Stimulated activated CD8-positive, alpha-beta memory T cell treated with anti-CD3 and anti-CD28 coated beads, Interleukin-12 subunit alpha, Interleukin-12 subunit beta, amount 100 ng/mL, for 24 hours (primary cell): ENCODE measurements at regions not wholly inside any gene's neighbourhood (a gene's known extent, or its start where the extent isn't known, plus 50 kb on each side); places are given as distances from the start of the nearest gene placed in this dataset.
A peak's percentile ranks its signal among the peaks of the same experiment; 100 is the strongest.

Experiments
- DNase-seq: peaks from one replicate; pipeline ENCODE4 v3.0.0-alpha.2; 2020; ENCODE audit errors: extremely low read depth

DNA sequence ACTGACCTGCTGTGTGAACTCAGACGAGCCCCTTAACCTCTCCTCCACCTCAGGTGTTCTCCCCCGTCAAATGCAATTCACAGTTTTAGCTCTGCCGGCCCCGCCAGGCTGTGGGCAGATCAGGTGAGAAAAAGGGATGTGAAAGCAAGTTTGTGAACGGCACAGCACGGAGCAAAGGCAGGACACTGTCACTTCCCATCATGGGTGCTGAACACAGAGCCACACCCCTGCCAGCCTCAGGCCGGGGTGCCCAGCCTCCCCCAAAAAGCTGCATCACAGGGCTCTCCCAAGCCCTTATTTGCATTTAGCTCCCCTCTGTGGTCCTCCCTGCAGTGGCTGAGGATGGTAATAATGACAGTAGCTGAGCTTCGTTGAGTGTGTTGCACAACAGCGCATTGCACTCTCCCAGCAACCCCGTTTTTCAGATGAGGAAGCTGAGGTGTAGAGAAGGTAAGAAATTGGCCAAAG lies 88.8 kb upstream of the TNRC6C start:
- DNase-seq = no peak

DNA sequence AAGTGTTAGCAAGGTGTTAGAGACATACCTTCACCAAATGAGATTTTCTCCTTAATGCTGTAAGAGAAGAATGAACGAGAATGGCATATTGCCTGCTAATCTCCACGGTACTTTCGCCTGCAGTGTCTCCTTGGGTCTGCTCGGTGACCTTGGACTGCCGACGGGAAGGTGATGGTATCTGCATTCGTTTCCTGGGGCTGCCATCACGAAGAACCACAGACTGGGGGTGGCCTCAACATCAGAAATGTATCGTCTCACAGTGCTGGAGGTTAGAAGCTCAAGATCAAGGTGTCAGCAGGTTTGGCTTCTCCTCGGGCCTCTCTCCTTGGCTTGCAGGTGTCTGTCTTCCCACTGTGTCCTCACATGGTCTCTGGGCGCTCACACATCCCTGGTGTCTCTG lies 86.3 kb upstream of the TNRC6C start:
- no peak for DNase-seq

DNA sequence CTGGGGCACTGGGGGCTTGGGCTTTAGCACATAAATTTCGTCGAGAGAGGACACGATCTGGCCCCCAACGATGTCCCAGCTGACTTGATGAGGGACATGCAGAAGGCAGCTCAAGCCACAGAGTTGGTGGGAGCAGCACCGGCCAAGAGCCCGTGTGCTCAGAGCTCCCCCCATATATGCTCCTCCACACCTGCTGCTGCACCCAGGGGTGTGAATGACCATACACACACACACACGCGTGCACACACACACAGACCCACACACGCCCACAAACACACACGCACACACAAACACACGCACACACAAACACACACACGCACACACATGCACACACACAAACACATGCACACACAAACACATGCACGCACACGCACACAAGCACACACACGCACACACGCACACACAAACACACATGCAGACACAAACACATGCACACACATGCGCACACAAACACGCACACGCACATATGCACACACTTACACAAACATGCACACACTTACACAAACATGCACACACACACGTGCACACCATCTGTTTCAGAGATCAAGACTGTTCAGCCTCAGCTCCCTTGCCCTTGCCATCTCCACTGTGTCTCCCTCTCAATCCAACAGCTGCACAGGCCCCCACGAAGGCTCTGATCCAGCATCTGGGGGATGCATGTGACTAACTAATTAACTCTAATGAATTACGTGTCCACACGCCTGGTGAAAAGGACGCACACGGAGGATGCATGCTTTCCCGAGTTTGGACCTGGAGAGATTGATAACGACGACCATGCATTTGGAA lies 85.6 kb upstream of the TNRC6C start:
- no peak for DNase-seq

DNA sequence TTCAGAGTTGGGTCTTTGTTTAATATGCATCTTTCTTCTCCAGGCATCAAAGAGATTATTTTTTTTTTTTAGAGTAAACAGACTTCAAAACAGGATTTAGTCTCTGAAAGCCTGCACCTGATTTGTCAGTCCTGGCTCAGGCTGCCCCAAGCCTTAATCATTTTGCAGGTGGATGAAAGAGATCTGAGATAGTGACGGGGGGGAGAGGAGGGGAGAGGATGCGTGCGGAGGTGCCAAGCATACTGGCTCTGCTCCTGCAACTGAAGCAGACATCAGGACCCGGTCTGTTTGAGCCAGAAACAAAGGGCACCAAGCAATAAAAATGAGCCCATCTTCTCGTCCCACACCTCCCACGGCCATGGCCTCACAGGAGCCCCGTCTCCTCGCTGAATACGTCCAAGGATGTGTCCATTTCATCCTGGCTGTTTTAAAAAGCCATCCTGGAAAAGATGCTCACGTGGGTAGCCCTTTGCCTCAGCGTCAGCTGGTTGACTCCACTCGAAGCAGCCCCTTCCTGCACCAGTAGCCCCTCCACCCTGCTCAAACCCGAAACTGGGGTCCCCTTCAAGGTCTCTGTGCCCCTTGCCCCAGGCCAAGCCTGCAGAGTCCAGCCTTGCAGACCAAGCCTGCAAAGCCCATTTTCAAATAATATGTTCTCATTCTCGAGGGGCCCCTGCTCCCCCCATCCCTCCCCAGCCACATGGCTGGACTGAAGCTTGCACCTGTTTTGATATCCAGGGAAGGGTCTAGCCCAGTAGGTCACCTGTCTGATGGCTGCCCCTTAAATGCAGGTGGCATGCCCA lies 84.8 kb upstream of the TNRC6C start:
- DNase-seq = no peak

DNA sequence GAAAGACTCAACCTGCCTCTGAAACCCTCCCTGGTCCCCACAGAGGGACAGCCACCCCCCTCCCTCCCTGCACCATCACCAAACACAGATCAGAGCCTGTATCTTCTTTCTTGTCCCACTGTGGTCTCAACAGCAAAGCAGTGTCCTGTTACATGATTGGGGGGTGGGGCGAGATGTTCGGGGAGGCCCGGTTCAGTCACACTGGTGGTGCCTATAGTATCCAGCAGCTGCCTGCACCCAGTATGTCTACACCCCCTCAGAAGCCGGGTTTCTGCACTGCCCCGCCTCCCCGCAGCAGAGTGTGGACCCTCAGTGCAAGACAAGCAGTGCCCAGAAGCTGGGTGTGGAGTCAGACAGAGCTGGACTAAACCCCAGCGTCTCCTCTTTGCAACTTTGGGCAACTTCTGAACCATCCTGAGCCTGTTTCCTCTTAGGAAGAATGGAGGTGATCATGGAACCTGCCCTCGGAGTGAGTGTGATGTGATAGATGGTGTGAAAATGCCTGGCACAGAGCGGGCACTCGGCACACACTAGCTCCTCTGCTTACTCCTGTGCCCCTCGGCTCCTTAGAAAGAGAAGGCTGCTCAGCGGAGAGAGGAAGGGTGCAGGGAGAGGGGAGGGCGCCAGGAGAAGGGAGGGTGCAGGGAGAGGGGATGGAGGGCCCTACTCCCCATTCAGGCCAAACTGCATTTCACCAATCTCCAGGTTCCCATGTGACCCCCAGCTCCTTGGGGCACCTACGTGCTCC lies 84.0 kb upstream of the TNRC6C start:
- no peak for DNase-seq

DNA sequence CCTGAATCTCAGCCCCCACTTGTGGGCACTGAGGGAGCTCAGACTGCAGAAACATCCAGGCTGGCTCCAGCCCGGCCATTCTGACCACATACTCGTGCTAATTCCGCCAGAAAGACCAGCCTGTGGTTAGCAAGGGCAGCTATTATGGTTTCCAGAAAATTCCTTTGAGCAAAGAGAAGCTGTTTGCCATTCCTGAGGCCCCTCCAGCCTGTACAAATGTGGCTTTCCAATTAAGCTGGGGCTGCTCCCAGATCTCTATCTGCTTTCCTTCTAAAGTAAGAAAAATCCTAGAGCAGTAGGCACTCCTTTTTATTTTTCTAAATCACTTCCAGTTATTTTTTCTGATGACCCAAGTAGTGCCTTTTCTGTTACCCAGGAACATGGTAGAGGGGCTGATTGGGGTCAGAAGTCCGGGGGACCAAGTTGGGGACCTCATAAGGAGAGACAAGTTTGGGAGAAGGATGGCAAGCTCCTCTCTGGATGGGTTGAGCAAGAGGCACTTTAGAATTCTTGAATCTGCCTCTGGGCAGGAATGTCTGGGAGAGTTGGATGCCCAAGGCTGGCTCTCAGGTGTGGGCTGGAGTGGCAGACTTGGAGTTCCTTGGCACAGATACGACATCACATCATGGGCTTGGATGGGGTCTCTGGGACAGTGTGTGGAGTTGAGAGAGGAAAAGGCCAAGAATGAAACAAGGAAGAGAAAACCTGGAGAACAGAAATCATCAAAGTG lies 83.3 kb upstream of the TNRC6C start:
- DNase-seq = no peak

DNA sequence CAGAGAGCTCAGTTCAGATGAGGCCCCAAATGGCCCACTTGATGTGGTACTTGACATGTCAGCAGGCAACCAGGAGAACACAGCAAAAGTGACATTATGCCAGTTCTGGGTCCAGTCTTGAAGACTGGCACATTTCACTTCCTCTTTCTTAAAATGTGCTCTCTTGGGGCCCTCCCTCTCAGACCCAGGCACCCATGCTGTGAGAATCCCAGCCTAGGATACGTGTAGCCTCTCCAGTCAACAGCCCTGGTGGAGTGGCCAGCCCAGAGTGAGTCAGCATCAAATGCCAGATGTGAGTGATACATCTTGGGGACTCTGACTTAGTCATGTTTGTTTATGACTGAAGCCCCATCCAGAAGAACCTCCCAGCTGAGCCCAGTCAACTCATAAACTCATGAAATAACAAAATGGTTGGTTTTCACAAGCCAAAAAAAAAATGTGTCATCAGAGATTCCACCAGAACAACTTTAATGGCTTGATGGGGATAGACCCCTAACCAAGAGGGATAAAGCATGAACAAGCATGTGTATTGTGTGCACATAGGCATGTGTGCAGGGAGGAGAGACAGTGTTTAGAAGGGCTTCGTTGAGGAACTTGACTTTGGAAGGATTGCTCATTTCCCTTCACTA lies 82.5 kb upstream of the TNRC6C start:
- DNase-seq = no peak

DNA sequence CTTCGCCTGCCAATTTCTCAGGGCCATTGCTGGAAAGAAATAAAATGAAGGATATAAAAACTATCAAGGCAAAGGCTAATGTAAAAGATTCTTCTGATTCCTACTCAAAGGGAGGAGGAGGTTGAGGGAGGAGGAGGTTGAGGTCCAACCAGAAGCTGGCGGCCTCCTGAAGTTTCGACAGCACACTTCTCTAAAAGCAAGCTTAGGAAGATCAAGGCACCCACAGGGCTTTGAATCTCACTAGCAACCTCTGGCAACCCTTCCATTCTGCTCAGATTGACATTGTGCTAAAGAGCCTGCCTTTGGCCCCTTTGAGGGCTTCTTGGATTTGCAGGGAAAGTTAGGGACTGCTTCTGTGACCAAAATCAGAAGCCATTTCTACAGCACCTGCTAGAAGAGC lies 81.5 kb upstream of the TNRC6C start:
- no peak for DNase-seq

DNA sequence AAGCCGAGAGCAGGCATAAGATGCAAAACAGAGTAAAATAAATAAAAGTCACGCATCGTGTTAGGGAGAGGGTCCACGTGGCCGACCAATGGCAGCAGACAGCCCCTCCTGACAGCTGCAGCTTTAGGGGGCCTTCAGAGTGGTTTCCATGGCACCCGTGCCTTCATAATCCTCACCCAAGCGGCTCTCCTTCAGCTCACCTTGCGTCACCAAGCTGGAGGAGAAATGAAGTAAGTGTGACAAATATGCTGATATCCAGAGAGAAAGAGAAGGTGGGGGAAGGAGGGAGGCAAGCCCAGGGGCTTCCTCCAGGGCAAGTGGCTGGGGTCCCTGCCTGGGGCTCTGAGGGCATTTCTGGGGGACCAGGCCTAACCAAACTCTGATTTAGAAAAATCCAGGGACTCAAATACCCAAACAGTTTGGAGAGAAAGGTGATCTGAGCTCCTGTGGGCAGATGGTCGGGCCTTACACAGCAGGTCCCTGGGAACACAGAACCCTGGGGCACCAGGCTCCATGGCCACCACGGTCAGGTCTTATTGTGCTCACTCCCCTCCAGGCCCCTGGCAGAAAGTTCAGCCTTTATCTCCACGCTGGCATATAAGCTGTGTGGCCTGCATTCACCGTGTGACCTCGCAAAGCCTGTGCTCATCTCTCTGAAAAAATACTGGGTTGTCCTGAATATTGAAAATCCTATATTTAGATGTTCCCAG lies 80.7 kb upstream of the TNRC6C start:
- DNase-seq = no peak

DNA sequence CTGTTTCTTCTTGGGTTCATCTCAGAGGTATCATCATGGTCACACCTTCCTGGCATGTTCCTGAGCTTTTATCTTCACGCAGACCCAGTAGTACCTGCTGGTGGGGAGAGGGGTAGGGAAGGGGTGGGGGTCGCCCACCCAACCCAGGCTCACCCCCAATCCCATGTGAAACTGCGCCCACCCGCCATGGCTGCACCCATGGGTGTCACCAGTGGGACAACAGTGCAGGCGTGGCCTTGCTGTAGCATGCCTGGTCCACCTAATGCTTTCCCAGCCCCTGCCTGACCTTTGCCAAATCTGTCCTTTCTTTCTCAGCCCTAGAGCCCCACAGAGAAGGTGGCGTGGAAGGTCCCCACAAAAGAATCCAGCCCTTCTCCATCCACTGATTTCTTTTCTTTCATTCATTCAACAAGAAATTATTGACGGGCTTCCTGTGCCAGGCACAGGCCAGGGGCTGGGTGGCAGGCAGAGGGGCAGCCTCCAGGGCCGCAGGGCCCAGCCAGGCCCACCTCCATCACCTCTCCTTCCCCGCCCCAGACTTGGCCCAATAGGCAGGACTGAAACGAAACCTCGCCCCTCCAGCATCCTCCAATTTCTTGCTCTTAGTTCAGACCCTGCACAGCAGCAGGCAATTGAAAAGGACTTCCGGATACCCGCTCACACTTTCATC lies 79.1 kb upstream of the TNRC6C start:
- no peak for DNase-seq

DNA sequence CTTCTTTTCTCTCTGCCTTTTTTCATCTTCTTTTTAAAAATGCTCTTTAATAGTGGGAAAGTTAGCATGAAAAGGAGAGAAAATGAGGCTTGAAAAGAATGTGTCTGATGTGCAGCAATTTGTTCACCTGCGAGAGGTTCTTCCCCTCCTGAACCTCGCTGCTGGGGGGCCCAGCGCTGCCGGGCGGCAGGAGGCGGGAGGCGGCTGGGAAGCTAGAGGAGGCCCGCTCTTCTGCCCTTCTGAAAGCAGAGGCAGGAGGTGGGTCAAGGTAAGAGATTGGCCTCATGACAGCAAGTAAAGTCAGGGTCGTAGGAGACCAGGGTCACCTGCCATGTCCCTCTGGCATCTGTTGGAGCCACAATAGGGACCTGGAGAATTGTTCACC lies 78.6 kb upstream of the TNRC6C start:
- DNase-seq = no peak

DNA sequence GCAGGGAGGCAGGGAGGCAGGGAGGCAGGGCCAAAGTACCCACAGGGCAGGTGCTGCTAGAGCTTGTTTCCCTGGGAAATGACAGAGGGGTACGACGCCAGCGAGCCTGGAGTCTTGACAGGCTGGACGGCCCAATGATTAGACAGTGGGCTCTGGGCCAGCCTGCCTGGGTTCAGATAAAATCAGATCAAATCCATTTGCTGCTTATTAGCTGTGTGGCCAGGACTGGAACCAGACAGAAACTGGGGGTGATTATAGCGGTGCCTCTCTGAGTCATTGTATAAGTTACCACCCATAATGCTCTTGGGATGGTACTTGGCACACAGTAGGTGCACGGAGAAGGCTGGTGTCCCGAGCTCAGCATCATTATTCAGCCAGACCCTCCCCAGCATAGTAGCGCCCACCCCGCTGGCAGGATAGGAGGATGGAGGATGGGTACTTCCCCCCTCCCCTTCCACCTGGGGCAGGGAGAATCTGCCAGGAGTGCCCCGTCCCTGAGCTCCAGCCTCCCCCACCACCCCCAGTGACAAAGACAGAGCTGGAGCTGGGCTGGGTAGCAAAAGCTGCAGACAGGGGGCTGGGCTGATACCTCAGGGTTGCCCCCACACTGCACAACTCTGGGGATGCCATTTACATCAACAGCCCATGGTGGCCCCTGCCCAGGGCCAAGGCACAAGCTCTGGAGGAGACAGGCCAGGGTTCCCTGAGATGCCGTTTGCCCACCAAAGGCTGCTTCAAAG lies 77.6 kb upstream of the TNRC6C start:
- no peak for DNase-seq

DNA sequence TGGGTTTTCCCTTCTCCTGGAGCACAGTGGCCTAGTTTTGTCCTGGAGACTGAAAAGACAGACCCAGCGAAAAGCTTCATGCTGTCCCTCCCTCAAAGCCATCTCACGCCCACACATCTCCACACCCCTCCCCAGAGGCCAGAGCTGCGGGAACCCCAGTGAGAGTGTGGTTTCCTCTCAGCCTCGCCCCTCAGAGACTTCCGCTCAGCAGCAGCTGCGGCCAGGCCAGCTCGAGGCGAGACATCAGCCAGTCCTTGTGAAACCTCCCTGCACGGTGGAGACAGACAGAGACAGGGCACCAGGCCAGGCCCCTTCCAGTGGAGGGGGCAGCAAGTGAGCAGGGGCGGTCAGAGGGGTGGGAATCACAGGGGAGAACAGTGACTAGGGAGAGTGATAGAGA lies 77.0 kb upstream of the TNRC6C start:
- DNase-seq = peak; percentile 28

DNA sequence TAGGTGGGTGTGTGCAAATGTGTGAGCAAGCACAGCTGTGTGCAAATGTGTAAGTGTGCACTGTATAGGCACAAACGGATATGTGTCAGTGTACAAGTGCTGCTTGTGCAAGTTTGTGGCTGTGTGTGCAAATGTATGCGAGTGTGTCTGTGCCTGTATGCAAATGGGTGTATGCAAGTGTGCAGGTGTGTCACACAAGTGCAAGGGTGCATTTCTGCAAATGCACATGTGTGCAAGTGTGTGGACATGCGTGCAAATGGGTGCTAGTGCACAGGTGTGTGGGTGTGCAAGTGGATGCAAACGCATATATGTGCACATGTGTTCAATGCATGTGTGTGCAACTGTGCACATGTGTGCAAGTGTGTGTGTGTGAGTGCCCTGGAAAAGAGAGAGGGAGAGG lies 76.5 kb upstream of the TNRC6C start:
- DNase-seq = no peak

DNA sequence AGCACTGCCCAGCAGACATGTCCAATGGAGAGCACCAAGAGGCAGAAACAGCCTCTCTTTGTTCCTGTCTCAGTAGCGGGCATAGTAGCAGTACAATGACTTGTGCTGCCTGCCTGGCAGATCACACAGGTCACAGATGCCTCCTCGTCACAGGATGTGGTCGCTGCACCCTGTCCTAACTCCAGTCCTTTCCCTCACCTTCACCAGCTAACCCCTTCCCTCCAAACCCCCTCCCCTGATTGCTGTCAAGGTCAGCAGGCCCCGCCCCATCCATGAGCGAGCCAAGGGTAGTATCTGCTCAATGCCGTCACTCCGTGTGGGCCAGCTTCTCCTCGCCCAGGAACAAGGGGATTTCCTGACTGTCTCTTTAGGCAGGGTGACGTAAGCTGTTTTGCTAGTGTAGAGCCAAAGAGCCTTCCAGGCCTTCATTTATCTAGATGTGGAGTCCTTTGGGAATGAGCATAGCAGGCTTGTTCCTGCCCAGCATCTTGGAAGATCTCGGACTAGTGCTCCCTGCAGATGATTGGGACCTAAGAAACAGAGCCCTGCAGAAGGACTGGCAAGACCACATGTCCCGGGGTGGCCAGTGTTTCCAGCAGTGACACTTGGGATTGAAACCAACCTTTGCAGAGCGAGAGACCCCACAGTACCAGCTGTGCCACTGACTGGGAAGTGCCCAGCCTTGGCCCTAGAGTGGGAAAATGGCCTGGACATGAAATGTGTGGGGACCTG lies 75.9 kb upstream of the TNRC6C start:
- DNase-seq = peak; percentile 45

DNA sequence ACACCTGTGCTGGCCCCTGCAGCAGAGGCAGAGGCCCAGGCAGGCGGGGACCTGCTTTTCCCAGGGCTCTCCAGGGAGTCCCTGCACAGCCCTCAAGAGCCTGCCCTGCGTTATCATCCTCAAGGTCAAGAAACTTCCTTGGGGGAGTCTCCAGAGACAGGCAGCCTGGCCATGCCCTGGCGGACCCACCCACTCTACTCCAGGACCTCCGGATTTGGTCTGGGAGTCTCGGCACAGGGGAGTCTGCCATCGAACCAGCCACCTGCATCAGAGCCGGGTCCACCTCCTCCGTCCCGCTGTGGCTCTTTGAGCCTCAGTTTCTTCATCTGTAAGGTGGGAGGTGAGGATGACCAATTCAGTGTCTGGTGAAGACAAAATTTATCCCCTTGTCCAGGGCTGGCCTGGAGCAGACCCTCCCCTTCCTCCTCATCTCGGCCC lies 75.3 kb upstream of the TNRC6C start:
- DNase-seq = no peak

DNA sequence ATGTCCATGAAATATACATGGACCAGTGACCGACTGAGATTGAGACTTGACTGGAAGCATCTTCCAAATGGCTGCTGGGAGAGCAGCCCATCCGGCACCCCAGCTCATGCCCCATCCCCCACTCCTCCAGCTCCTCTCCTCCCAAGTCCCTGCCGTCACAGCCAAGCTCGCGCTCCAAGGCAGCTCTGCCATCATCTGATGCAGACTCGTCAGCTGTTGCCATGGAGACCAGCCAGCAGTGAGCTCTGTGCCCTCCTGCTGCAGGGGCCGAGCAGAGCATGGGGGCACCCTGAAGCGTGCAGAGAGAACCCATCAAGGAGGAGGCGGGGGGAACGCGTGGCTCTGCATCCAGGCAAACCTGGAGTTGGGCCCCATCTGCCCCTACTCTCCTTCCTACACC lies 74.5 kb upstream of the TNRC6C start:
- no peak for DNase-seq

DNA sequence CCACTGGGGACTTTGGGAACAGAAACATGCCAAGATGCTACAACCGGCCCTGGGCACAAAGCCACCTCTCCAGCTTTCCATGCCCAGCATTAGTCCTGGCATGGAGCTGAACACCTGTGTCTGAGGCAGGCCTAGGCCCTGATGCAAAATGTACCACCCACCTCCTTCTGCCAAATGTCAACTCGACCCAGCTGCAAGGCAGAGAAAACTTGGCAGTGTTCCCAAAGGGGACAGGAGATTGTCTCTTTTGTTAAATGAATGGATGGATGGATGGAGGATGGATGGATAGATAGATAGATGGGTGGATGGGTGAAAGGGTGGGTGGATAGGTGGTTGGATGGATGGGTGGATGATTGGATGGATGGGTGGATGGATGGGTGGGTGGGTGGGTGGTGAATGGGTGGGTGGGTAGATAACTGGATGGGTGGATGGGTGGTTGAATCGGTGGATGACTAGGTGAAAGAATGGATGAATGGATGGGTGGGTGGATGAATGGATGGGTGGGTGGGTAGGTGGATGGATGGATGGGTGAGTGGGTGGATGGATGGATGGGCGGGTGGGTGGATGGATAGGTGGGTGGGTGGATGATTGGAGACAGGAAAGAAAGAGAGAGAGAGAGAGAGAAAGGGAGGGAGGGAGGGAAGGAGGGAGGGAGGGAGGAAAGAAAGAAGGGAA lies 73.4 kb upstream of the TNRC6C start:
- no peak for DNase-seq
